ENCODE measurements at regions not wholly inside any gene's neighbourhood (a gene's known extent, or its start where the extent isn't known, plus 50 kb on each side); places are given as distances from the start of the nearest gene placed in this dataset.

DNA sequence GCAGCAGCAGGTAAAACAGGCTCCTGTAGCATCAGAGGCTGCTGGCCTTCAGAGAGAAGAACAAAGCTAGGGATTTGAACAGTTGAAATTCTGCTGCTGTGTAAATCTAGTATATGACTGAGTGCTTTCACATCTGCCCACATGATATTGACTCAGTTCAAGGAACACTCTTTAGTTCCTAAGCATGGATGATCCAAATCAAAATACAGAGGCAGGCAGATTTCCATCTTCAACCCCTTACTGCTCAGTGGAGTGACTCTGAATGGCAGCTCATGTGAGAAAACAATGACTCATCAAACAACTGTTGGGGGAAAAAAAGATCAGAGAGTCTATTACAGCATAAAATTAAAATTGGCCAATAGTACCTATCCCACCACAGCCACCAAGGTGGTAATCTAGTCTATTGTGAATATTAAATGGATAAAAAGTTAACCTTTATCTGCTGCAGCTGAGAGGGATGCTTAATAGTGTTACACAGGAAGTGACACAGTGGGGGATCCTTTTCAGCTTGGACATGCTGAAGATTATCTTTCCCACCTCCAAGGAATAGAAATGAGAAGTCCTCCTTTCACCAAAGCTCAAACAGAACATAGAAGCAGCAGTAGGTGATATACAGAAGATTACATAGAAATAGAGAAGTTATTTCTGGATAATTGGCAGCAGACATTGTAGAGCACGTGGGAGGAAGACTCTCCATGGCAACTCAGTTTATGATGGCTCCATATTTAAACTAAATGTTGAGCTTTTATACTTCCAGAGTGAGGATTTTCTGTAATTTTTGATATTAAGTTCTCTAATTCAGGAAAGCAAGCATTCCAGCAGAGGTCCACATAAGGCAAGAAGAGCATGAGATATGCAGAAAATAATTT is 239.7 kb upstream of the ERCC4 start:
- TF ChIP-seq, protein P1, sequence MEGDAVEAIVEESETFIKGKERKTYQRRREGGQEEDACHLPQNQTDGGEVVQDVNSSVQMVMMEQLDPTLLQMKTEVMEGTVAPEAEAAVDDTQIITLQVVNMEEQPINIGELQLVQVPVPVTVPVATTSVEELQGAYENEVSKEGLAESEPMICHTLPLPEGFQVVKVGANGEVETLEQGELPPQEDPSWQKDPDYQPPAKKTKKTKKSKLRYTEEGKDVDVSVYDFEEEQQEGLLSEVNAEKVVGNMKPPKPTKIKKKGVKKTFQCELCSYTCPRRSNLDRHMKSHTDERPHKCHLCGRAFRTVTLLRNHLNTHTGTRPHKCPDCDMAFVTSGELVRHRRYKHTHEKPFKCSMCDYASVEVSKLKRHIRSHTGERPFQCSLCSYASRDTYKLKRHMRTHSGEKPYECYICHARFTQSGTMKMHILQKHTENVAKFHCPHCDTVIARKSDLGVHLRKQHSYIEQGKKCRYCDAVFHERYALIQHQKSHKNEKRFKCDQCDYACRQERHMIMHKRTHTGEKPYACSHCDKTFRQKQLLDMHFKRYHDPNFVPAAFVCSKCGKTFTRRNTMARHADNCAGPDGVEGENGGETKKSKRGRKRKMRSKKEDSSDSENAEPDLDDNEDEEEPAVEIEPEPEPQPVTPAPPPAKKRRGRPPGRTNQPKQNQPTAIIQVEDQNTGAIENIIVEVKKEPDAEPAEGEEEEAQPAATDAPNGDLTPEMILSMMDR (IDR thresholded peaks at IDR 0.05; ENCODE audit: control insufficient read depth, extremely low read depth, insufficient read depth): no peak
- DNase-seq (ENCODE audit: low read depth): no peak
- H3K4me3 ChIP-seq (ENCODE audit: low read depth, low read length): no peak overlapping the region

DNA sequence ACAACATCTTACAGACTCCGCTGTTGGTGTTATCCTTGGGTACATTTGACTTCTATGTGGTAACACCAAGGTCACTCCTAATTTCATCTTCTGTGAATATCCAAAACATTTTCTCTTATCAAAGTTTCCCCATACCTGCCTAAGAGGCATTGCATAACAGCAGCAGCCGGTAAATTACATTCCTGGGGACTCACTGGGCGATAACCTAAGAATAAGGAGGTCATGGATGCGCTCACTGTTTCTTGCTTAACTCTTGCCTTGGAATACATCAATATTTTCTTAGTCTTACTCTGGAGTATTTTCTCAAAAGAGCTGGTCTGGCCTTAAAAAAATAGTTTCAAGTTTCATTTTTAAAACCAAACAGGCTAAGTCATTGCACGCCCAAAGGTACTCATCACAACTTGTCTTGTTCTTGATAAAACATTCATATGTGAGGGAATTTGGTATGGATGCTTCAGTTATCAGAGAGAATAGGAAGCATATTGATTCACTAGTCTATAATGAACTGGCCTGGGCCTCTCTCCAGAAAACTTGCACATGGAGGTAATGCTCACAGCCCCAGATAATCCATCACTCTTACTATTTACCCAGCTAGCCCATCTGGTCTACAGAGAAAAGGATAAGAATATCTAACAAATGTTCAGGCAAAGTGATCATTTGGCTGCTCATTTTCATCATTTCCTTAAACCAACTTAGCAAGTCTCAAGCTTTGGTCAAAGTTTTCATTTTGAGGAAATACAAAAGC is 235.0 kb upstream of the ERCC4 start:
- no peak overlapping the region for H3K4me3 ChIP-seq (ENCODE audit: low read depth, low read length)
- TF ChIP-seq, protein P1 (IDR thresholded peaks at IDR 0.05; ENCODE audit: control insufficient read depth, extremely low read depth, insufficient read depth): no peak
- DNase-seq (ENCODE audit: low read depth): no peak

DNA sequence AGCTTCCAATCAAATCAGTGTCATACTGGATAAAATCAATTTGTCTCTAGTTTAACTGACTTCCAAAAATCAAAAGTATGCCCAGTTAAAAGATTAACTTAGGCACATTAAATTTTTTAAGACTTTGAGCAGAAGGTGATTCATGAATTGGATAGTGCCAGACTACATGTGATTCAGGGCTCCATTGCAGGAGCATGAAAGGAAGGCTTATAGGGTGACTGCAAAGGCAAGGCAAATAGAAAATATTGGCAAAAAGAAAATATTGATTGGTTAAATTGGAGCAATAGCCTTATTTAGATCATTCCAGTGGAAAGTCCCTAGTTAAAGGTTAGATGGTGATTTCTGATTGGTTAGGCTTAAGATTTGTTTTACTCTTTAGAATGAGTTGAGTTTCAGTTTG is 223.9 kb upstream of the ERCC4 start:
- no peak overlapping the region for H3K4me3 ChIP-seq (ENCODE audit: low read depth, low read length)
- TF ChIP-seq, protein P1 (IDR thresholded peaks at IDR 0.05; ENCODE audit: control insufficient read depth, extremely low read depth, insufficient read depth): no peak
- DNase-seq (ENCODE audit: low read depth): no peak

DNA sequence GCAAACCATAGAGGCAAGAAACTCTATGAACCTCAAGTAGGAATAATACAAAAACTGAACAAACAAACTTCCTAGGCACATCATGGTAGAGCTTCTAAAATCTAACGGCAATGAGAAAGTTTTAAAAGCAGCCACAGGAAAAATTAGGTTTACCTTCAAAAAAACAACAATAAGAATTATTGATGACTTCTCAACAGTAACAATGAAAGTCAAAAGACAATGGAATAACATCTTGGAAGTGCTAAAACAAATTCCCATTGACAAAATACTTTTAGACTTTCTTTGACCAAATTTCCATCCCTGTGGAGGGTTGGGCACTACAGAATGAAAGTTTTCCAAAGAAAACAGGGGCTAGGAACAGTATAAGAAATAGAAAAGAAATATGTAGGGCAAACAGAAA is 222.9 kb upstream of the ERCC4 start:
- H3K4me3 ChIP-seq (ENCODE audit: low read depth, low read length): no peak overlapping the region
- TF ChIP-seq, protein P1 (IDR thresholded peaks at IDR 0.05; ENCODE audit: control insufficient read depth, extremely low read depth, insufficient read depth): no peak
- no peak for DNase-seq (ENCODE audit: low read depth)

DNA sequence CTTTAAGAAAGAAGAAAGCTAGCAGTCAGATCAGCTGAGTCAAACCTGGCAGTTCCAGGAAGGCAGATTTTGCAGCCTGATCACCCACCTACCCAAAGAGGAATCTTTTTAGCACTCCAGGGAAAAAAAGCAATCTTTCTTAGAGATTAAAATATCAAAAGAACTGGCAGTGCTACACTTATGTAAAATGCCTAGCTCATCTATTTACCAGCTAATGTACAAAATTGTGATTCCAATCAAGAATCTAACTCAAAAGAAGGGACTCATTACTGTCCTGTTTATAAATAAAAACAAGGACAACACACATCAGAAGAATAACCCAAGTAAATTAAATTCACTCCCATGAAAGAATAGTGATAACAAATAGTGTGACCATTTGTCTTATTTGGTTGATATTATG is 222.4 kb upstream of the ERCC4 start:
- TF ChIP-seq, protein P1 (IDR thresholded peaks at IDR 0.05; ENCODE audit: control insufficient read depth, extremely low read depth, insufficient read depth): no peak
- no peak overlapping the region for H3K4me3 ChIP-seq (ENCODE audit: low read depth, low read length)
- DNase-seq (ENCODE audit: low read depth): no peak

DNA sequence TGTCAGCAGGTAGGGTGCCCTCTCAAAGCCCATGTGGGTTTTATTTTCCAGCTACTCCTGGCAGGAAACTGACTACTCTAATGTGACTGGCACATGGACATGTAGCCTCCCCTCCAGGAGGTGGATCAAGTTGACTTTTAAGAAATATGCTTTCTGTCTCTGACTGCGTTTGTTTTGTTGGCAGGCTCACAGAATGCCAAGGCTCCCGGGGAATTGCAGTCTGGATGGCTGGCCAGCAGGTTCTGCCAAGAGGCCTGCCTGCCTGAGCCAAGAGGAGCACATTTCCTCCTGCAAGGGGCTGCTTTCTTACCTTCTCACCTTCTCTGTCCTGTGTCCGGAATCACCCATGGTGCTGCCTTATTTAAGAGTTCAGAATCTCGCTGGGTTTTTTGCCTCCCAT is 217.3 kb upstream of the ERCC4 start:
- TF ChIP-seq, protein P1 (IDR thresholded peaks at IDR 0.05; ENCODE audit: control insufficient read depth, extremely low read depth, insufficient read depth): no peak
- peak; percentile 30 for DNase-seq (ENCODE audit: low read depth)
- no peak overlapping the region for H3K4me3 ChIP-seq (ENCODE audit: low read depth, low read length)
